GM12874 (cell line): ENCODE measurements at regions not wholly inside any gene's neighbourhood (a gene's known extent, or its start where the extent isn't known, plus 50 kb on each side); places are given as distances from the start of the nearest gene placed in this dataset.

Source experiments
- TF ChIP-seq, protein P1 (sequence below): IDR thresholded peaks from 2 replicates; pipeline ENCODE4 v1.5.1; 2011; ENCODE audit warnings: low read depth, mild to moderate bottlenecking, control low read depth, low read length, moderate library complexity; ENCODE audit not compliant: insufficient read depth

DNA sequence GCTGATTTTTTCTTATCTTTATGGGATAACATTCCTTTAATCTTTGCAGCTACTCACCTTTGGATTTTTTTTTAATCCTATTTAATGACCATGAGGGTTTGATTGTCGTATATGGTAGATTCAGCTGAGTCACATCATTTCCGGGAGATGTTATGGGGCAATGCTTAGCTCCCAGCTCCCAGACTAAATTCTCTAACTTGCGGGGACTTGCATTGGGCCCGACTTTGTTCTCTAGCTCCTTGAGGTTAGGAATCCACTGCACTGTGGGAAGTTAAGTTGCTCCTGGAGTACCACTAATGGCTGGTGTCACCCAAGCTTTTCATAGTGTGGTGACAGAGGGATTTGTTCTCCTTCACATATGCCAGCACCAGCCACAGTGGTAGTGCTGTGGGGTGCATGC, 287.4 kb downstream of the TECRL start:
- TF ChIP-seq, protein P1, sequence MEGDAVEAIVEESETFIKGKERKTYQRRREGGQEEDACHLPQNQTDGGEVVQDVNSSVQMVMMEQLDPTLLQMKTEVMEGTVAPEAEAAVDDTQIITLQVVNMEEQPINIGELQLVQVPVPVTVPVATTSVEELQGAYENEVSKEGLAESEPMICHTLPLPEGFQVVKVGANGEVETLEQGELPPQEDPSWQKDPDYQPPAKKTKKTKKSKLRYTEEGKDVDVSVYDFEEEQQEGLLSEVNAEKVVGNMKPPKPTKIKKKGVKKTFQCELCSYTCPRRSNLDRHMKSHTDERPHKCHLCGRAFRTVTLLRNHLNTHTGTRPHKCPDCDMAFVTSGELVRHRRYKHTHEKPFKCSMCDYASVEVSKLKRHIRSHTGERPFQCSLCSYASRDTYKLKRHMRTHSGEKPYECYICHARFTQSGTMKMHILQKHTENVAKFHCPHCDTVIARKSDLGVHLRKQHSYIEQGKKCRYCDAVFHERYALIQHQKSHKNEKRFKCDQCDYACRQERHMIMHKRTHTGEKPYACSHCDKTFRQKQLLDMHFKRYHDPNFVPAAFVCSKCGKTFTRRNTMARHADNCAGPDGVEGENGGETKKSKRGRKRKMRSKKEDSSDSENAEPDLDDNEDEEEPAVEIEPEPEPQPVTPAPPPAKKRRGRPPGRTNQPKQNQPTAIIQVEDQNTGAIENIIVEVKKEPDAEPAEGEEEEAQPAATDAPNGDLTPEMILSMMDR: no peak

DNA sequence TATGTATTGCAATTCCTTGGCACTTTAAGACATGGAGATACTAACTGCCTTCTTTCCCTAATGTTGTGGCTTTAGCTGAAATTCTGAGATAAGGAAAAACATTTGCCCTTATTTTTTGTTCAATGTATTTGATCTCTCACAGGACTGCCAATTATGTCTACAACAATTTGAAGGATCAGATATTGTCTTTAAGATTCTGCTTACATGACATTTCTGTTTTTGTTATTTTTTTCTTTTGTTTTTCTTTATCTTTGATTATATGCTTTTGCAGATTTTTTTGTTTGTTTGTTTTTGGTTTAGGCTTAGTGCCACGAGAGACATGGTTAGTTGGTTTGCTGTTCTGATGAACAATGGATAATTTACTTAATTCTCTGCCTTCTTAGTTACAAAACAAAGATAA, 303.3 kb downstream of the TECRL start:
- TF ChIP-seq, protein P1: no peak

DNA sequence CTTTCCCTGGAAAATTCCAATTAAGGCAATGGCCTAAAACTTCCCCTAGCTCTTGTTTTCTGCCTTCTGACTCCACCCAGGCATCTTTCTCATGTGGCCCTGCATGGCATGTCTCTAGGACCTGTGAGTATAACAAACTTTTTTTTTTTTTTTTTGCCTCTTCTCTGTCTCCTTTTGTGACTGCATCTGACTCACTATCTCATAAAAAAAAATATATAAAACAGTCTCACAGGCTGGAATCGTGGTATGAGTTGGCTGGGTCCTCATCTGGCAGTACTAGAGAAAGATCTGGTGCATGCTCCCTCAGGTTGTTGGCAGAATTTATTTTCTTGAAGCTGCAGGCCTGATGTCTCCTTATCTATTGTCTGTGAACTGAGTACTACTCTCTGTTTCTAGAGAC, 313.9 kb downstream of the TECRL start:
- TF ChIP-seq, protein P1: no peak

DNA sequence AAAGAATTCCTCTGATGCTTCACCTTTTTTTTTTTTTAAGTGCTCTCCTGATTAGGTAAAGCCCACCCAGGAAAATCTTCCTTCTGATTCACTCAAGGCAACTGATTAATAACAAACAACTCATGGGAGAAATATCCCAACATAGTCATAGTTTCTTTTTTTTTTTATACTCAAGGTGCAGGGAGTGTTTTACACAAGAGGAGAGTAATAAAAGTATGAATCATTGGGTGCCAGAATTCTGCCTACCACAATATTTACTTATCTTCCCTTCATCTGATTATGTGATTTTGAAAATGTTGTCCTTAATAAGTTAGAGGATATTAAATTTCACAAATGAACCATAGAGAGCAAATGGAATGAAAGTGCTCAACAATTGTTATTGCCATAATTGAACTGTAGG, 329.9 kb downstream of the TECRL start:
- TF ChIP-seq, protein P1: no peak

DNA sequence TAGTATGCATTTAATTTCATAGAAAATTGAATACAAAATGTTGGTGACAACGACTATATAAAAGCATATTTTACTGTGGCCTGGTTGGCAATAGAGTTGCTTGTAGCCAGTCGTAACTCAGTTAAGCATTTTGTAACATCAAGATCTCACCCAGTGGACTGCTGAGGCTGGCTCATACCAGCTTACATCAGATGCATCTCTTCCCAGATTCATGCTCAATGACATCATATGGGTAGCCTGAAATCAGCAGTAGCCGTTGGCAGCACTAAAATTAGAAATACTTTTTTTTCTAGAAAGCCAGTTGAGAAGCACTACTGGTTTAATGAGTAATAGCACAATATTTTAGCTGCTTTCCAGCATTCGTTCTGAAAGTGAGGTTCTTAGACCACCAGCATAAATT, 341.2 kb downstream of the TECRL start:
- TF ChIP-seq, protein P1: no peak

DNA sequence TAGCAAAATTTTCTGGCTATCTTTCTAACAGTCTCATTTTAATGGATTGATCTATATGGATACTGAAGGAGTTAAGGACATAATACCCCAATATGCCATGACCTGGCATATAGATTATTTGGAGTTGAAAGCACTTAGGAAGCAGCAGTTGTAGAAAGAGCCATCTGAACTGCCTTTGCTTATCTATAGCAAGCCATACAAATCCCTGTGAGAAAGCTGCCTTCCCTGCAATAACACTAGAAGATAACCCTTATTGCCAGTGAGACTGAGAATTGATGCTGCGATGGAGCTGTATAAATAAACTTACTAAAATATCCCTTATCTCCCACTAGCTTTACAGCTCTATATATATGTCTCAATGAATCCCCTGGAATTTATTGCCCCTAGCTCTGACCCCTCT, 346.3 kb downstream of the TECRL start:
- TF ChIP-seq, protein P1: no peak

DNA sequence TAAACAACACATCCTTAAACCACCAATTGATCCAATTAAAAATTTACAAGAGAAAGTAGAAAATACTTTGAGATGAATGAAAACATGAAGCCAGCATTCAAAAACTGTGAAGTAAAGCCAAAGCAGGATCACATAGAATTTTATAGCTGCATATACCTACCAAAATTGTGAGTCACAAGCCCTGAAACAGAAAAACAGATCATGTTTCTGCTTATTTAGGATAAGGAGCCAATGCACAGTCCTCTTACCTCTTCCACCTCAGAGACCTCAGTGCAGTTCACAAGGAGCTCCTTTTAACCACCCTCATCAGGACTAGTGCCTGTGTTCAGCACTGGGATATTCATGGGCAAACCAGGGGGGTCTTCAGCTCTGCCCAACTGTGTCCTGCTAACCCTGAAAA, 386.7 kb downstream of the TECRL start:
- TF ChIP-seq, protein P1: no peak

DNA sequence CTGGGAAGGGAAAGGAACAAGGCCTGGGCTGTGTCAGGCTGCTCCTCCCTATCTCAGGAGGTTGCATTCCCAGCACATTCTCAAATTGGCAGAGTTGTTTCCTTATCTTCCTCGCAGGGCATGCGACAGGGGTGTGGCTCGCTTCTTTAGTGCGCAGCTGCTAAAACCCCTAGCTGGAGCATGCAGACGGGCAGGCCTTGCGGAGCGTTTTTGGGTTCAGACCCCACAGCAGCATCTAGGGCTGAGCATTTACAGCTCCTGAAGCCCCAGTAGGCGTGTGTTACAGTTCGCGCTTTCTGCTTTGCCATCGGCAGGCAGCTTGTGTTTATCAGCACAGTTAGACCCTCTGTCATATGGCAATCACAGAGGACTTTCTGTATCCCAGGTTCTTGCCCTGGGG, 392.4 kb downstream of the TECRL start:
- TF ChIP-seq, protein P1: no peak
